Natural killer cell (primary cell): ENCODE measurements at regions not wholly inside any gene's neighbourhood (a gene's known extent, or its start where the extent isn't known, plus 50 kb on each side); places are given as distances from the start of the nearest gene placed in this dataset.
"Not testable (repeated sequence)": the region's sequence is repeated elsewhere in the genome, so short reads cannot be mapped to it uniquely, and the experiment has no call there.

Source experiments
- ATAC-seq, 3 donors: fragments of 150-1000 bp in 2 of 3; fragments of 200-7000 bp in 1 of 3; cut with Tn5 transposase; 1 replicate in 1 of 3; 2 replicates in 2 of 3; pipeline ENCODE4 v1.10.0; 2021; ENCODE audit warnings: mild to moderate bottlenecking in 2 of 3, moderate library complexity in 2 of 3
- DNase-seq, 2 donors: peaks; one replicate each; pipeline versions ENCODE4 v3.0.0 to v3.0.0-alpha.2; 2013 to 2021; ENCODE audit warnings: mixed read lengths in 1 of 2
- H3K27ac ChIP-seq: one replicate; pipeline ENCODE4 v1.5.1; 2013; ENCODE audit warnings: mild to moderate bottlenecking, low read length
- H3K27me3 ChIP-seq: one replicate; pipeline ENCODE4 v1.6.1; 2013; ENCODE audit warnings: low read length; ENCODE audit not compliant: control insufficient read depth, insufficient read depth
- H3K36me3 ChIP-seq: one replicate; pipeline ENCODE4 v1.6.1; 2013; ENCODE audit warnings: low read length; ENCODE audit not compliant: control insufficient read depth, insufficient read depth
- H3K4me1 ChIP-seq: one replicate; pipeline ENCODE4 v1.6.1; 2013; ENCODE audit warnings: low read length; ENCODE audit not compliant: control insufficient read depth, insufficient read depth
- H3K4me3 ChIP-seq: one replicate; pipeline ENCODE4 v1.5.1; 2013; ENCODE audit warnings: low read length
- H3K9me3 ChIP-seq: one replicate; pipeline ENCODE4 v1.6.1; 2013; ENCODE audit warnings: low read length; ENCODE audit not compliant: control insufficient read depth, insufficient read depth
- H3K27ac Mint-ChIP-seq, 2 donors: one replicate each; pipeline ENCODE4 v1.8.0; 2022; ENCODE audit warnings: mild to moderate bottlenecking in 2 of 2, mixed read lengths in 2 of 2, moderate library complexity in 1 of 2
- H3K27me3 Mint-ChIP-seq, 2 donors: one replicate each; pipeline ENCODE4 v1.8.0; 2022; ENCODE audit warnings: low read depth in 2 of 2, mixed read lengths in 2 of 2
- H3K36me3 Mint-ChIP-seq: one replicate; pipeline ENCODE4 v1.8.0; 2022; ENCODE audit warnings: mixed read lengths
- H3K4me1 Mint-ChIP-seq, 2 donors: one replicate each; pipeline ENCODE4 v1.8.0; 2022; ENCODE audit warnings: mixed read lengths in 2 of 2
- H3K4me3 Mint-ChIP-seq: one replicate; pipeline ENCODE4 v1.8.0; 2022; ENCODE audit warnings: mild to moderate bottlenecking, moderate library complexity, mixed read lengths
- H3K9me3 Mint-ChIP-seq, 2 donors: one replicate each; pipeline ENCODE4 v1.8.0; 2022; ENCODE audit warnings: mixed read lengths in 2 of 2
- WGBS: methylation state at CpG from one replicate; pipeline ENCODE4 v1.1.7; 2013; ENCODE audit warnings: missing lambda C conversion rate; ENCODE audit not compliant: insufficient coverage; 5-methylcytosine and 5-hydroxymethylcytosine counted together
- intact Hi-C: fragments of 100-400 bp; cut with micrococcal nuclease; formaldehyde crosslinking; loops from one replicate; pipeline ENCODE4 v1.14.2; 2022
- TF ChIP-seq, protein P1 (sequence below): fragments of 200-600 bp; IDR thresholded peaks from one replicate; pipeline ENCODE4 v1.8.0; 2022; ENCODE audit warnings: antibody characterized with exemption

DNA sequence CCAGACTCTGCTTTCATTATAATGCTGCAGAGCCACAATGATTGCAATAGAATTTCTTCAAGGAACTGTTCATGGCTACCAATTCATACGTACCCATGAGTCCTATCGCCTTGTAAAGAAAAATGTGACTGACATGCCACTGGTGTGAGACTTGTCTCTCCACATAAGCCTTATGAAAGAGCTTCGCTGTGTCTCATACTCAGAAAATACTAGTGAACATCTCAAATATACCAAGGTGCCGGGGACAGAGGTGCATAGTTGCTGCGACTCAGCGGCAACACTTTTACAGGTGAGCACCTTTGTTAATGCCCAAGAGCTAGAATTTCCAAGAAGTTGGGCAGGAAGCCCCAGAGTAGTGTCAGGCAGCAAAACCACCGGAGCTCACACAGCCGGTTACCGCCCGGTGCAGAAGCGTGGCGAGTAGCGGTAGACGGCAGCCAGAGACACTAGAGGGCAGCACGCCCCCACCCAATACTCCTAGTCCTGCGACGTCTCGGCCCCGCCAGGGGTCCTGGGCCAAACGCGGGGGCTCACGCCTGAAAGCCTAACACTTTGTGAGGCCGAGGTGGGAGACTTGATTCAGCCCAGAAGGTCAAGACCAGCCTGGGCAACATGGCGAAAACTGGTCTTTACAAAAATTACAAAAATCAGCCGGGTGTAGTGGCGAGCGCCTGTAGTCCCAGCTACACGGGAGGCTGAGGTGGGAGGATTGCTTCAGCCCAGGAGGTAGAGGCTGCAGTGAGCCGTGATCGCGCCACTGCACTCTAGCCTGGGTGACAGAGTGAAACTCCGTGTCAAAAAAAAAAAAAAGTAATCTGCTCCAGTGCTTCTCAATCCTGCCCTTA, 50.5 kb upstream of the CCL21 start:
- H3K4me1 ChIP-seq, H3K4me1 Mint-ChIP-seq, H3K4me3 Mint-ChIP-seq, H3K36me3 Mint-ChIP-seq, H3K9me3 Mint-ChIP-seq, H3K27ac Mint-ChIP-seq, H3K9me3 ChIP-seq, H3K36me3 ChIP-seq, H3K4me3 ChIP-seq, H3K27ac ChIP-seq: not testable (repeated sequence)
- intact Hi-C loops: loop anchor here (5.0 kb wide), 1 partner anchor 717 kb away; no protein-coding TSS in a partner anchor
- peaks cover 23 to 30% of the 10 kb centered on the region in 2 donors for H3K27me3 Mint-ChIP-seq
- TF ChIP-seq, protein P1, sequence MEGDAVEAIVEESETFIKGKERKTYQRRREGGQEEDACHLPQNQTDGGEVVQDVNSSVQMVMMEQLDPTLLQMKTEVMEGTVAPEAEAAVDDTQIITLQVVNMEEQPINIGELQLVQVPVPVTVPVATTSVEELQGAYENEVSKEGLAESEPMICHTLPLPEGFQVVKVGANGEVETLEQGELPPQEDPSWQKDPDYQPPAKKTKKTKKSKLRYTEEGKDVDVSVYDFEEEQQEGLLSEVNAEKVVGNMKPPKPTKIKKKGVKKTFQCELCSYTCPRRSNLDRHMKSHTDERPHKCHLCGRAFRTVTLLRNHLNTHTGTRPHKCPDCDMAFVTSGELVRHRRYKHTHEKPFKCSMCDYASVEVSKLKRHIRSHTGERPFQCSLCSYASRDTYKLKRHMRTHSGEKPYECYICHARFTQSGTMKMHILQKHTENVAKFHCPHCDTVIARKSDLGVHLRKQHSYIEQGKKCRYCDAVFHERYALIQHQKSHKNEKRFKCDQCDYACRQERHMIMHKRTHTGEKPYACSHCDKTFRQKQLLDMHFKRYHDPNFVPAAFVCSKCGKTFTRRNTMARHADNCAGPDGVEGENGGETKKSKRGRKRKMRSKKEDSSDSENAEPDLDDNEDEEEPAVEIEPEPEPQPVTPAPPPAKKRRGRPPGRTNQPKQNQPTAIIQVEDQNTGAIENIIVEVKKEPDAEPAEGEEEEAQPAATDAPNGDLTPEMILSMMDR: peak; percentile 19
- ATAC-seq (peak in 2 of 3 donors; percentile 59 to 75), DNase-seq (peak in 1 of 2 donors; percentile 49)
- H3K27me3 ChIP-seq: peaks cover 12% of the 10 kb centered on the region
- WGBS: 30% methylated on average over 32 of the region's 32 CpGs
